NOMO-1 (cell line): ENCODE measurements at regions not wholly inside any gene's neighbourhood (a gene's known extent, or its start where the extent isn't known, plus 50 kb on each side); places are given as distances from the start of the nearest gene placed in this dataset.

Experiments
- DNase-seq, 2 experiments: peaks; one replicate each; lab custom pipeline; 2025; ENCODE audit not compliant: unreplicated experiment in 2 of 2; lab: John Stamatoyannopoulos, UW

GRCh38 chr5:156153602-156154001, 173.4 kb upstream of the SGCD start:
- no peak for DNase-seq

DNA sequence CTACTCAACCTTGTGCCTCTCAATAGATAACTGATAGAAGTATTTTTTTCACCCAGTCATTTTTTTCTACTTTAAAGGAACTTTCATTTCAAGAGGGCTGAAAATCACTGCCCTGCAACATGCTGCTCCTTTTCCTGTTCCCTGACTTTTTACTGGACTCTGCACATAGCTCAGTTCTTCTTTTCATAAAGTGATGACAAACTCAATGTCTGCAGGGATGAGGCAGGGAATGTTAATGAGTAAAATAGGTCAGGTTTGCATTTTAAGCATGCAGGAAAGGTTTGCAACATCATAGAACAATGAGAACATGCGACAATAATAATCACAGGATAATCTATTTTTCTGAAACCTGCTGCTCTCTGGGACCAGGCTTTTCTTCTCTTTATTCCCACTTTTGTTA, 172.2 kb upstream of the SGCD start:
- DNase-seq, result no peak

- no peak for DNase-seq
Measured at GRCh38 chr5:156155598-156155997, 171.4 kb upstream of the SGCD start.

DNA sequence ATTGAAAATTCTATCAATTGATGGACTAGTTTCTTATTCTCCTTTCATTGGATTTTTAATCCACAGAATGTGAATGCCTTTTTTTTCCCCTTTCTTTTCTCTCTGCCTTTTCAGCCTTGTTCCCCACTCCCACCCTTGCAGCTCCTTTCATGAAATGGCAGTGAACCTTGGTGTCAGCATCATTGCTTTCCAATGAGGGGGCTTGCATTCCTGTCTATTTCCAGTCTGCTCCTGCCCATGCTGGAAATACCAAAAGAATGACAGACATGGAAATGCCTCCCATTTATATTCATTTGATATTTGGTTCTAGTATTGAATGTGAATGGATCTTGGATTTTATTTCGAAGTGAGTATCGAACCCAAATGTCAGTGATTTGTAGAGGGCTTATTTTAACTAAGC, 162.7 kb upstream of the SGCD start:
- no peak for DNase-seq

DNA sequence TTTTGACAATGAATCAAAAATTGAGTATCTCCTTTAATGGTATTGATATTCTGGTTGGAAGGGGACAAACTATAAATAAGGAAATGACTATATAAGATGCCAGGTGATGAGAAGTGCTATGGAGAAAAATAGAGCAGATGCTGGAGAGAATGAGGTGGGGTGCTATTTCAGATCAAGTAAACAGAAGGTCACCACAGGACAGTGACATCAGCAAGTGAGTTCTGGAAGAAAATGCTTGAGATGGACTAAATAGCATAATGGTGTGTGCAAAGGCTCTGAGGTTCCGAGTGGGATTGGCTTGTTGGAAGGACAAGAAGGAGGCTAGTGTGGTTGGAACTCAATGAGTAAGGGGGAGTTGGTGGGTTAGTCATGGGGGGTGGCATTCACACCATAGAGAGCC, 157.5 kb upstream of the SGCD start:
- no peak for DNase-seq

- DNase-seq, result no peak
Measured at GRCh38 chr5:156170351-156170961, 156.5 kb upstream of the SGCD start.

GRCh38 chr5:156174225-156174624, 152.7 kb upstream of the SGCD start:
- no peak for DNase-seq

DNA sequence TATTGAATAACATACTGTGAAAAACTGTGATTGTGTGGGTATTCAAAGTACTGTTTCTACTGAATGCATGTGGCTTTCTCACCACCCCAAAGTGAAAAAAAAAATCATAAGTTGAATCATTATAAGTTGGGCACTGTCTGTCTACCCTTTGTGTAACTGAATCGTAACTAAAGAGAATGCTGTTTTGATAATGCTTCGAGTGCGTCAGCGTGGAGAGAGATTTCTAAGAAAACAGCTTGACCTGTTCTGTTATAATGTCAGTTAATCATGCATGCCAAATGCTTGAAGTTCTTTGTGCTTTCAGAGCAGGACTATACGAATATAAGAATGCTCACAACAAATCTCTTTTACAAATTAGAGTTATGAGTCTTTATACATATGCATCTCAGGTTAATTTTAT, 148.8 kb upstream of the SGCD start:
- no peak for DNase-seq

GRCh38 chr5:156181656-156182055, 145.3 kb upstream of the SGCD start:
- DNase-seq, result no peak

DNA sequence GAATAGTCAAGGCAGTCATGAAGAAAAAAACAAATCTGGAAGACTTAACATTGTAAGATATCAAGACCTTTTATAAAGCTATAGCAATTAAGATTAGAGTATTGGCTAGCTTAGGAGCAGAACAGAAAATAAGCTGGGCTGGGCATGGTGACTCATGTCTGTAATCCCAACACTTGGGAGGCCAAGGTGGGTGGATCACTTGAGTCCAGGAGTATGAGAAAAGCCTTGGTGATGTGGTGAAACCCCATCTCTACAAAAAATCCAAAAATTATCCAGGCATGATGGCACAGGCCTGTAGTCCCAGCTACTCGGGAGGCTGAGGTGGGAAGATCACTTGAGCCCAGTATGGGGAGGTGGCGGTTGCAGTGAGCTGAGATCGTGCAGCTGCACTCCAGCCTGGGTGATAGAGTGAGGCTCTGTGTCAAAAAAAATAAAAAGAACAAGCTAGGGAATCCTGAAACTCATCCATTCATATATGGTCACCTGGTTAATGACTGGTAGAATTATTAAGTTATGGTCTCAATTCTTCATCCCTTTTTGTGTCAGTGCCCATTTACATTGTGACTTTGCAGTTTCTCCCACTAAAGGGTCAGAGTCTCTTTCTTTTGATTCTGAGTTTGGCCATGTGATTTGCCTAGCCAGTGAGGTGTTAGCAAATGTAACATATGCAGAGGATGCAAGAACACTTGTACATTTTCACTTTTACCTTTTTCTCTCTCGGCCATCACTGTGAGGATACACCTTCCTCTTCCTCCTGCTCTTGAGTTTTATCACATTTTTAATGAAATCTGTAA, 144.6 kb upstream of the SGCD start:
- DNase-seq, result no peak

- no peak for DNase-seq
Measured at GRCh38 chr5:156186760-156187159, 140.2 kb upstream of the SGCD start.

GRCh38 chr5:156188016-156188415, 138.9 kb upstream of the SGCD start:
- no peak for DNase-seq

DNA sequence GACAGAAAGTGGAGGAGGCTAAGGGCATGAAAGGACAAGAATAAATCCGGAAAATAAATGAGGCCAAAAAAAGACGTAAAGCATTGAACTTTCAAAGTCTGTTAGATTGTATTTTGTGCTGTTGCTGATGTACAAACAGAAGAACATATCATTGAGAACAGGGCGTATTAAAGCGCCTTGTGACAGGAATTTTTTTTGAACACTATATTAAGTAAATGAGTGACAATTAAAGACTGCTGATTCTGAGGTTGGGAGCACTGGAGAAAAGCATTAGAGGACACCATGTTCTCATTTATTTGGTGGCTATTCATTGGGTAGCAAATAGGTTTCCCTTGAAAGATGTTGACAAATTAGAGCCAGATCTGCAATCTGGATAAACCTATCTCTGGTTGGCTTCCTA, 137.3 kb upstream of the SGCD start:
- DNase-seq, result no peak

DNA sequence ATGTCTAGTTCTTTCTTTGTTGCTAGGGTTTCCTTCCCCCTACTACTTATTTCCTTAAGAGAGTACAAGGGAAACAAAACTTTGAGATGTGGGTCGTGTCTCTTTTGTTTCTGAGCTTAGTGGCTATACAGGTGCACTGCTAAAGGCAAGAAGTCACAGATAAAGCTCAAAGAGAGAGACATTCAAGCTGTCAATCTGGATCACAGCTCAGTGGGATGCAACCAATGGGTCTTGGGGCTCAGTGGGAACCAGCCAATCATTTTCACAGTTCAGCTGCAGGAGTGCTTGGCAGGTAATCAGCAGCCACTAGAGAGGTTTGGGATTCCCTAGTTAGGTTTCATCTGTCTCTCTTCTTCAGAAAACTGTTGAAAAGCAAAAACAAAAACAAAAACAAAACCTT, 135.4 kb upstream of the SGCD start:
- DNase-seq, result no peak

- no peak for DNase-seq
Measured at GRCh38 chr5:156197042-156197635, 129.8 kb upstream of the SGCD start.

GRCh38 chr5:156199045-156199444, 127.9 kb upstream of the SGCD start:
- DNase-seq, result no peak

DNA sequence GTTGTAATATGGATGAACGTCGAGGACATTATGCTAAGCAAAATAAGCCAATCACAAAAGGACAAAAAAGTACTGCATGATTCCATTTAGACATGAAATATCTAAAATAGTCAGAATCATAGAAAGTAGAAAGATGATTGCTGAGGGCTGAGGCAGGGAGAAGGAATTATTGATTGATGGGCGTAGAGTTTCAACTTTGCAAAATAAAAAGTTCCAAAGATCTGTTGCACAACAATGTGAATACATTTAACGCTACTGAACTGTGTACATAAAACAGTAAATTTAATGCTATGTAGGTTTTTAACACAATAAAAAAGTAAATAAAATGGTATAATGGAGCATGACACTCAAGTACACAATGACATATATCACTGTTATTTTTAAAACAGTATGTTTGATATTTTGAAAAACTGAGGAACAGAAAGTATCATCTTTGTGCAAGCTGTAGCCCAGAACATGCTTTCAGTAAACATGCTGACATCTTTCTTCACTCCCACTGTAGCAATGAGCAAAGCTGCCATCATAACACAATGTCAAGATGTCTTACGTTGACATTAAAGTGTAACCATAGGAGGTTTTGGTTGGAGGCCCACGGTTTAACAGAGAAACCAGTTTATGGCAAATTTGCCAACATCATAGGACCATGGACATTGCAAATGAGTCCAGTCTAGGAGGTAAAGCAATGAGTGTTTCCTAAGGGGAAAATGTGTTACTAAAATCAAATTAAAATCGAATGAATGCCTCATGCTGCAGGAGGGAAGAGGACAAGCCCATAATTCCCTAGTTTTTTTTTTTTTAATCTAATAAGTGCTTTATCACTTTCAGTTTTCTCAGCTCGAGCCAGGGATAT, 125.8 kb upstream of the SGCD start:
- no peak for DNase-seq

- DNase-seq, result no peak
Measured at GRCh38 chr5:156201788-156202403, 125.1 kb upstream of the SGCD start.

- no peak for DNase-seq
Measured at GRCh38 chr5:156208271-156208670, 118.7 kb upstream of the SGCD start.

DNA sequence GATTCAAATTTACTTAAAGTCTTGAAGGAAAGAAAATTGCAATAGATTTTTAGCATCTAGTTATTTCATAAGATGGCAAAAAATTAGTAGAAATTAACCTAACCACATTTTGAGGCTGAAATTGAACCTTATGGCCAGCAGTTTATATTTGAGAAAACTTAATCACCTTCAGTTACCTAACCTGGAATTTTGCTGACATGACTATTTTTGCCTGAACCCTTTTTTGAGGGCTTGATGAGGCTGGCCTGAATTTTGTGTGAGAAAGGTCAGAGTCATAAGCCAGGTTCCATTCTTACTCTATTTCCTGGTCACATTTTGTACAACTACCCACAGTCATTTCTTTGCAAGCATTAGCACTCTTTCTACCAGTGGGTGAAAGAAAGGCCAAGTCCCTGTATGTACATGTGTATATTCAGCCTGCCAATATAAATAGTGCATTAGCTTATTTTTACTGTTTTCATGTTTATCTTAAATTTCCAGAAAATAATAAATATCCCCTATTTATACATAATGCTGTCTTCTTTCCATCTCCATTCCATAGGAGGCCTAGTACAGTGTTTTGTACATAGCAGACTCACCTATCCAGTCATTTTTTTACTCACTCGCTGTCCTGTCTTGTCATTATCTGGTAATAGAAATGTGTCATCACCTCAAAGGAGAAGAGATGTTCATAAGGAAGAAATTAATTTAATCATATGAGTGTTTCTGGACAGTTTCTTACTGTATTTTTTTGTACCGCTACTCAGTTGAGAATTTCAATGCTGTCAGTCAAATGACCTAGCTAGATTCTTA, 108.4 kb upstream of the SGCD start:
- no peak for DNase-seq
